ENCODE measurements at regions not wholly inside any gene's neighbourhood (a gene's known extent, or its start where the extent isn't known, plus 50 kb on each side); places are given as distances from the start of the nearest gene placed in this dataset.

GRCh38 chr14:41389355-41389754 lies 217.3 kb upstream of the LRFN5 start:
- Histone ChIP-seq H3K4me3 (no peak overlapping the region), H3K4me1 (no peaks in the 10 kb centered on the region), H3K4me2 (no peak overlapping the region), H3K27ac (no peak overlapping the region), H3K9me3 (no peaks in the 10 kb centered on the region)
- 0% methylated on average over 1 of the region's 1 CpG for WGBS (ENCODE audit: missing lambda C conversion rate)
- ATAC-seq (no peak), DNase-seq (ENCODE audit: low read depth in 1 of 2, low spot score in 1 of 2) (no peak), FAIRE-seq (no peak)
- ChIA-PET POLR2A (no interaction called here), CTCF (no interaction called here)
- TF ChIP-seq MAFK (IDR thresholded peaks at IDR 0.05; ENCODE audit: partially characterized antibody) (peak; percentile 23), EP300 (IDR thresholded peaks at IDR 0.05) (no peak)

DNA sequence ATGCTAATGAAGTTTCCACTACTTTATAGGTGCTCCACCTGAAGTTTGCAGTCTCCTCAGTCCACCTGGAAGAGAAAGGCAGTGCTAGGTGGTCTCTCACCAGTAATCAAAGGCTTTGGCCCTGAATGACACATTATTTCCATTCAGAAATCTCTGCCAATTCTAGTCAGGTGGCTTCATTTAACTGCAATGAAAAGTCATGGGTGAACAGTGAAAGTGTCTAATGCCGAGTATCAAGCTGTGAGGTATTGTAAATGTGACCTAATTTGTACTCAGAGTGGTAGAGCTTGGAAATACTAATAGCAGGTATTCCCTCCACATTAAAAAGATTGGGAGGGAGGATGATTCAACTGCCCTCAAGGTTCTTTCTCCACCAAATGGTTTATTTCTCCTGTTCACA lies 220.9 kb upstream of the LRFN5 start:
- CTCF ChIA-PET, result no interaction called here
- no peak for TF ChIP-seq NPAS2 (CRISPR knock-in tag; IDR thresholded peaks at IDR 0.05; ENCODE audit: borderline replicate concordance)
- no peak for TF ChIP-seq EHMT2 (IDR thresholded peaks at IDR 0.05; ENCODE audit: low read depth)
- TF ChIP-seq RCOR1 (IDR thresholded peaks at IDR 0.05; ENCODE audit: low read depth, low read length), result no peak
- TF ChIP-seq SREBF2 (IDR thresholded peaks at IDR 0.05), result no peak
- Histone ChIP-seq H3K4me2 (no peak overlapping the region), H3K4me3 (no peak overlapping the region), H3K9me3 (no peaks in the 10 kb centered on the region), H3K27ac (no peak overlapping the region), H3K4me1 (no peaks in the 10 kb centered on the region)
- no peak for DNase-seq (ENCODE audit: low read depth in 1 of 2, low spot score in 1 of 2)
- POLR2A ChIA-PET, result no interaction called here
- WGBS (ENCODE audit: missing lambda C conversion rate), result 6% methylated on average over 1 of the region's 1 CpG
- FAIRE-seq, result no peak
- no peak for ATAC-seq

DNA sequence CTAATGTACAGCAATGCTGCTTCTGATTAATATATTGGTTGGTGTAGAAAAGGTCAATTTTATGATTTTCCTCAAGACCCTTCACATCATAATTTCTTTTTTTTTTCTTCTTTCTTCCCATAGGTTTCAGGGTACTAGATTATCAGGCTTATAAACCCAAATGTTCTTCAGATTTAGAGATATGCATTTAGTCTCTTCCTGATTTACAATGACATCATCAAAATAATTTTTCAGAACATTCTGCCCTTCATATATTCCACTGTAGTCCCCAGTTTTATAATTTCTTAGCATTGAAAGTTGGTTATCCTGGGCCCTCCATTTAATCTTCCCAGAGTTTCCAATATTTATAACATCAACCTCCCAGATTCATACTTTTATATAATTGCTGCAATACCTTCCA lies 226.7 kb upstream of the LRFN5 start:
- TF ChIP-seq SMC3 (IDR thresholded peaks at IDR 0.05) (no peak), FOSB (CRISPR knock-in tag; IDR thresholded peaks at IDR 0.05) (no peak), RARB (CRISPR knock-in tag; IDR thresholded peaks at IDR 0.05) (no peak), ESRRA (IDR thresholded peaks at IDR 0.05; ENCODE audit: borderline replicate concordance, low read length) (no peak), NR3C1 (IDR thresholded peaks at IDR 0.05) (no peak), ATOH8 (CRISPR knock-in tag; IDR thresholded peaks at IDR 0.05; ENCODE audit: low read depth) (no peak)
- TF ChIP-seq, protein P1, sequence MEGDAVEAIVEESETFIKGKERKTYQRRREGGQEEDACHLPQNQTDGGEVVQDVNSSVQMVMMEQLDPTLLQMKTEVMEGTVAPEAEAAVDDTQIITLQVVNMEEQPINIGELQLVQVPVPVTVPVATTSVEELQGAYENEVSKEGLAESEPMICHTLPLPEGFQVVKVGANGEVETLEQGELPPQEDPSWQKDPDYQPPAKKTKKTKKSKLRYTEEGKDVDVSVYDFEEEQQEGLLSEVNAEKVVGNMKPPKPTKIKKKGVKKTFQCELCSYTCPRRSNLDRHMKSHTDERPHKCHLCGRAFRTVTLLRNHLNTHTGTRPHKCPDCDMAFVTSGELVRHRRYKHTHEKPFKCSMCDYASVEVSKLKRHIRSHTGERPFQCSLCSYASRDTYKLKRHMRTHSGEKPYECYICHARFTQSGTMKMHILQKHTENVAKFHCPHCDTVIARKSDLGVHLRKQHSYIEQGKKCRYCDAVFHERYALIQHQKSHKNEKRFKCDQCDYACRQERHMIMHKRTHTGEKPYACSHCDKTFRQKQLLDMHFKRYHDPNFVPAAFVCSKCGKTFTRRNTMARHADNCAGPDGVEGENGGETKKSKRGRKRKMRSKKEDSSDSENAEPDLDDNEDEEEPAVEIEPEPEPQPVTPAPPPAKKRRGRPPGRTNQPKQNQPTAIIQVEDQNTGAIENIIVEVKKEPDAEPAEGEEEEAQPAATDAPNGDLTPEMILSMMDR (IDR thresholded peaks at IDR 0.05), result no peak
- Histone ChIP-seq H3K4me3 (no peak overlapping the region), H3K4me1 (no peaks in the 10 kb centered on the region), H3K4me2 (no peak overlapping the region), H3K27ac (no peak overlapping the region), H3K9me3 (no peaks in the 10 kb centered on the region)
- DNase-seq (ENCODE audit: low read depth in 1 of 2, low spot score in 1 of 2) (no peak), ATAC-seq (no peak), FAIRE-seq (no peak)
- POLR2A ChIA-PET, result no interaction called here
- CTCF ChIA-PET, result no interaction called here

GRCh38 chr14:41378526-41378925 lies 228.2 kb upstream of the LRFN5 start:
- Histone ChIP-seq H3K9me3 (no peaks in the 10 kb centered on the region; the same call in 2 of the 3 replicates), H3K4me3 (no peak overlapping the region), H3K27ac (no peak overlapping the region), H3K4me1 (no peaks in the 10 kb centered on the region), H3K4me2 (no peak overlapping the region)
- WGBS (ENCODE audit: missing lambda C conversion rate), result 6% methylated on average over 2 of the region's 2 CpGs
- no peak for FAIRE-seq
- no peak for TF ChIP-seq JUNB (IDR thresholded peaks at IDR 0.05)
- no peak for TF ChIP-seq ELK1 (IDR thresholded peaks at IDR 0.05; ENCODE audit: low read depth, low read length)
- TF ChIP-seq RARB (CRISPR knock-in tag; IDR thresholded peaks at IDR 0.05), result no peak
- no peak for TF ChIP-seq EHF (CRISPR knock-in tag; IDR thresholded peaks at IDR 0.05)
- TF ChIP-seq RCOR1 (IDR thresholded peaks at IDR 0.05; ENCODE audit: low read depth, low read length), result no peak
- TF ChIP-seq NPAS2 (CRISPR knock-in tag; IDR thresholded peaks at IDR 0.05; ENCODE audit: borderline replicate concordance), result no peak
- TF ChIP-seq ZC3H11A (IDR thresholded peaks at IDR 0.05), result no peak
- no peak for TF ChIP-seq FOSB (CRISPR knock-in tag; IDR thresholded peaks at IDR 0.05)
- ChIA-PET CTCF (no interaction called here), POLR2A (no interaction called here)
- no peak for DNase-seq (ENCODE audit: low read depth in 1 of 2, low spot score in 1 of 2)
- no peak for ATAC-seq

Data from A549 (cell line).